HEK293 (cell line): ENCODE measurements at regions not wholly inside any gene's neighbourhood (a gene's known extent, or its start where the extent isn't known, plus 50 kb on each side); places are given as distances from the start of the nearest gene placed in this dataset.

Experiments
- CTCF ChIA-PET: fragments of 350-600 bp; formaldehyde crosslinking; extraction: SDS; loops from one replicate; lab custom pipeline; 2021; ENCODE audit warnings: antibody characterized with exemption; lab: Yijun Ruan, JAX
- POLR2A ChIA-PET: fragments of 300-600 bp; formaldehyde crosslinking; extraction: SDS; loops from one replicate; lab custom pipeline; 2020; ENCODE audit warnings: antibody characterized with exemption, inconsistent platforms; lab: Yijun Ruan, JAX
- H3K27ac ChIP-seq: fragments of 200-500 bp; sonication (Bioruptor generic); 2 replicates; pipeline ENCODE4 v1.5.1; 2014; ENCODE audit warnings: low read depth, low read length, control low read depth, inconsistent platforms; ENCODE audit errors: extremely low read depth
- H3K36me3 ChIP-seq, 2 experiments: fragments of 200-500 bp in 1 of 2; sonication (Bioruptor generic) in 1 of 2; 1 replicate in 1 of 2; 2 replicates in 1 of 2; pipeline ENCODE4 v1.5.1; 2014 to 2017; ENCODE audit warnings: inconsistent platforms in 2 of 2, low read length in 2 of 2; ENCODE audit not compliant: control insufficient read depth in 2 of 2, insufficient read depth in 1 of 2
- H3K4me1 ChIP-seq: fragments of 200-500 bp; sonication (Bioruptor generic); 2 replicates; pipeline ENCODE4 v1.5.1; 2014; ENCODE audit warnings: mild to moderate bottlenecking, low read length, inconsistent platforms; ENCODE audit not compliant: control insufficient read depth, insufficient read depth
- H3K4me3 ChIP-seq: 2 replicates; pipeline ENCODE4 v1.5.1; 2011; ENCODE audit warnings: low read depth, mild to moderate bottlenecking, control low read depth, low read length, moderate library complexity
- H3K9me3 ChIP-seq: fragments of 200-500 bp; sonication (Bioruptor generic); 2 replicates; pipeline ENCODE4 v1.5.1; 2014; ENCODE audit warnings: low read depth, low read length, inconsistent platforms; ENCODE audit not compliant: control insufficient read depth, insufficient read depth
- BCL11A ChIP-seq: fragments of 450-650 bp; formaldehyde crosslinking; IDR thresholded peaks from 2 replicates; pipeline ENCODE4 v1.5.1; 2016; ENCODE audit warnings: low read depth, missing biosample characterization, missing genetic modification characterization
- BCL11B ChIP-seq: fragments of 450-650 bp; formaldehyde crosslinking; IDR thresholded peaks from 2 replicates; pipeline ENCODE4 v1.5.1; 2016; ENCODE audit warnings: low read depth, missing biosample characterization, missing genetic modification characterization
- KLF10 ChIP-seq: fragments of 450-650 bp; IDR thresholded peaks from 2 replicates; pipeline ENCODE4 v1.5.1; 2018; ENCODE audit warnings: missing biosample characterization, mild to moderate bottlenecking, missing genetic modification characterization
- KLF17 ChIP-seq: fragments of 450-650 bp; formaldehyde crosslinking; IDR thresholded peaks from 2 replicates; pipeline ENCODE4 v1.5.1; 2016; ENCODE audit warnings: missing biosample characterization, missing genetic modification characterization
- KLF7 ChIP-seq: fragments of 450-650 bp; formaldehyde crosslinking; IDR thresholded peaks from 2 replicates; pipeline ENCODE4 v1.5.1; 2016; ENCODE audit warnings: missing biosample characterization, missing genetic modification characterization, borderline replicate concordance
- OSR2 ChIP-seq: fragments of 450-650 bp; formaldehyde crosslinking; IDR thresholded peaks from 2 replicates; pipeline ENCODE4 v1.5.1; 2016; ENCODE audit warnings: missing biosample characterization, missing genetic modification characterization
- PRDM1 ChIP-seq: fragments of 450-650 bp; formaldehyde crosslinking; IDR thresholded peaks from 2 replicates; pipeline ENCODE4; 2016; ENCODE audit warnings: missing biosample characterization, missing genetic modification characterization
- PRDM10 ChIP-seq: fragments of 450-650 bp; formaldehyde crosslinking; IDR thresholded peaks from 2 replicates; pipeline ENCODE4 v1.5.1; 2016; ENCODE audit warnings: missing biosample characterization, missing genetic modification characterization
- RBAK ChIP-seq: fragments of 450-650 bp; formaldehyde crosslinking; IDR thresholded peaks from 2 replicates; pipeline ENCODE4 v1.5.1; 2016; ENCODE audit warnings: missing biosample characterization, missing genetic modification characterization
- ZFP3 ChIP-seq: fragments of 450-650 bp; formaldehyde crosslinking; IDR thresholded peaks from 2 replicates; pipeline ENCODE4 v1.5.1; 2016; ENCODE audit warnings: low read depth, missing biosample characterization, missing genetic modification characterization
- ZNF121 ChIP-seq: fragments of 450-650 bp; formaldehyde crosslinking; IDR thresholded peaks from 2 replicates; pipeline ENCODE4 v1.5.1; 2016; ENCODE audit warnings: missing biosample characterization, missing genetic modification characterization
- ZNF132 ChIP-seq: fragments of 450-650 bp; formaldehyde crosslinking; IDR thresholded peaks from 2 replicates; pipeline ENCODE4 v1.5.1; 2017; ENCODE audit warnings: missing biosample characterization, missing genetic modification characterization, borderline replicate concordance
- ZNF169 ChIP-seq: fragments of 450-650 bp; formaldehyde crosslinking; IDR thresholded peaks from 2 replicates; pipeline ENCODE4 v1.5.1; 2016; ENCODE audit warnings: missing biosample characterization, missing genetic modification characterization
- ZNF19 ChIP-seq: fragments of 450-650 bp; formaldehyde crosslinking; IDR thresholded peaks from 2 replicates; pipeline ENCODE4; 2016; ENCODE audit warnings: missing biosample characterization, missing genetic modification characterization, low read depth
- ZNF302 ChIP-seq: fragments of 450-650 bp; formaldehyde crosslinking; IDR thresholded peaks from 2 replicates; pipeline ENCODE4 v1.5.1; 2016; ENCODE audit warnings: missing biosample characterization, missing genetic modification characterization, low read depth
- ZNF341 ChIP-seq: fragments of 450-650 bp; formaldehyde crosslinking; IDR thresholded peaks from 2 replicates; pipeline ENCODE4; 2016; ENCODE audit warnings: low read depth, missing biosample characterization, missing genetic modification characterization
- ZNF394 ChIP-seq: fragments of 450-650 bp; formaldehyde crosslinking; IDR thresholded peaks from 2 replicates; pipeline ENCODE4 v1.5.1; 2016; ENCODE audit warnings: missing biosample characterization, missing genetic modification characterization, mild to moderate bottlenecking, moderate library complexity, borderline replicate concordance
- ZNF426 ChIP-seq: fragments of 450-650 bp; formaldehyde crosslinking; IDR thresholded peaks from 2 replicates; pipeline ENCODE4 v1.5.1; 2017; ENCODE audit warnings: missing biosample characterization, missing genetic modification characterization, mild to moderate bottlenecking, inconsistent platforms, moderate library complexity
- ZNF449 ChIP-seq: fragments of 450-650 bp; formaldehyde crosslinking; IDR thresholded peaks from 2 replicates; pipeline ENCODE4 v1.5.1; 2017; ENCODE audit warnings: missing biosample characterization, mild to moderate bottlenecking, missing genetic modification characterization, moderate library complexity
- ZNF513 ChIP-seq: fragments of 450-650 bp; IDR thresholded peaks from 2 replicates; pipeline ENCODE4 v1.5.1; 2018; ENCODE audit warnings: missing biosample characterization, missing genetic modification characterization
- ZNF585B ChIP-seq: fragments of 450-650 bp; formaldehyde crosslinking; IDR thresholded peaks from 2 replicates; pipeline ENCODE4 v1.5.1; 2016; ENCODE audit warnings: missing biosample characterization, missing genetic modification characterization
- ZNF610 ChIP-seq: fragments of 450-650 bp; formaldehyde crosslinking; IDR thresholded peaks from 2 replicates; pipeline ENCODE4 v1.5.1; 2016; ENCODE audit warnings: missing biosample characterization, missing genetic modification characterization, borderline replicate concordance
- ZNF701 ChIP-seq: fragments of 450-650 bp; formaldehyde crosslinking; IDR thresholded peaks from 2 replicates; pipeline ENCODE4 v1.5.1; 2016; ENCODE audit warnings: missing biosample characterization, missing genetic modification characterization
- ZSCAN5A ChIP-seq: fragments of 450-650 bp; formaldehyde crosslinking; IDR thresholded peaks from 2 replicates; pipeline ENCODE4 v1.5.1; 2016; ENCODE audit warnings: missing biosample characterization, missing genetic modification characterization

- ChIA-PET CTCF (no interaction called here), POLR2A (no interaction called here)
- Histone ChIP-seq H3K4me1 (peaks cover 14% of the 10 kb centered on the region), H3K4me3 (no peak overlapping the region), H3K27ac (no peak overlapping the region), H3K36me3 (no peaks in the 10 kb centered on the region), H3K9me3 (no peaks in the 10 kb centered on the region)
- TF ChIP-seq BCL11A (no peak), ZNF302 (tag by site-specific recombination) (no peak), ZNF610 (tag by site-specific recombination) (no peak), OSR2 (tag by site-specific recombination) (no peak), BCL11B (tag by site-specific recombination) (no peak)
These were observed 318.4 kb upstream of the ATP2B1 start for GRCh38 chr12:90027041-90027440.

GRCh38 chr12:90026516-90026915 lies 317.9 kb upstream of the ATP2B1 start:
- no peak for TF ChIP-seq KLF10 (tag by site-specific recombination)
- no peak for TF ChIP-seq ZNF341 (tag by site-specific recombination)
- TF ChIP-seq ZNF610 (tag by site-specific recombination): no peak
- no peak for TF ChIP-seq ZNF394 (tag by site-specific recombination)
- TF ChIP-seq PRDM1 (tag by site-specific recombination): no peak
- no peak for TF ChIP-seq ZNF701 (tag by site-specific recombination)
- no peak for TF ChIP-seq OSR2 (tag by site-specific recombination)
- TF ChIP-seq ZSCAN5A (tag by site-specific recombination): no peak
- TF ChIP-seq ZNF19 (tag by site-specific recombination): no peak
- no peak for TF ChIP-seq ZNF132 (tag by site-specific recombination)
- TF ChIP-seq ZNF121: no peak
- ChIA-PET POLR2A (no interaction called here), CTCF (no interaction called here)
- Histone ChIP-seq H3K9me3 (no peaks in the 10 kb centered on the region), H3K4me1 (peaks cover 14% of the 10 kb centered on the region), H3K4me3 (no peak overlapping the region), H3K36me3 (no peaks in the 10 kb centered on the region), H3K27ac (no peak overlapping the region)

- ChIA-PET POLR2A (interaction anchor here (1.2 kb wide), 1 partner anchor 315 kb away, joined by 3 read pairs; the partner anchor contains the start of gene ATP2B1), CTCF (no interaction called here)
- H3K9me3 ChIP-seq: no peaks in the 10 kb centered on the region
- no peaks in the 10 kb centered on the region for H3K36me3 ChIP-seq
- peaks cover 11% of the 10 kb centered on the region for H3K4me1 ChIP-seq
- no peak overlapping the region for H3K27ac ChIP-seq
- no peak for TF ChIP-seq RBAK (tag by site-specific recombination)
- no peak for TF ChIP-seq ZNF426 (tag by site-specific recombination)
- no peak for TF ChIP-seq KLF17 (tag by site-specific recombination)
- no peak for TF ChIP-seq ZNF169
- TF ChIP-seq ZNF585B (tag by site-specific recombination): no peak
- no peak for TF ChIP-seq ZNF449 (tag by site-specific recombination)
- TF ChIP-seq PRDM10: no peak
- TF ChIP-seq ZFP3 (tag by site-specific recombination): no peak
- no peak for TF ChIP-seq KLF7 (tag by site-specific recombination)
- TF ChIP-seq ZNF513 (tag by site-specific recombination): no peak
- H3K4me3 ChIP-seq: no peak overlapping the region
These were observed 315.6 kb upstream of the ATP2B1 start for GRCh38 chr12:90024262-90024661.
